ENCODE measurements at regions not wholly inside any gene's neighbourhood (a gene's known extent, or its start where the extent isn't known, plus 50 kb on each side); places are given as distances from the start of the nearest gene placed in this dataset.
A peak's percentile ranks its signal among the peaks of the same experiment; 100 is the strongest.
"Not testable (repeated sequence)": the region's sequence is repeated elsewhere in the genome, so short reads cannot be mapped to it uniquely, and the experiment has no call there.

DNA sequence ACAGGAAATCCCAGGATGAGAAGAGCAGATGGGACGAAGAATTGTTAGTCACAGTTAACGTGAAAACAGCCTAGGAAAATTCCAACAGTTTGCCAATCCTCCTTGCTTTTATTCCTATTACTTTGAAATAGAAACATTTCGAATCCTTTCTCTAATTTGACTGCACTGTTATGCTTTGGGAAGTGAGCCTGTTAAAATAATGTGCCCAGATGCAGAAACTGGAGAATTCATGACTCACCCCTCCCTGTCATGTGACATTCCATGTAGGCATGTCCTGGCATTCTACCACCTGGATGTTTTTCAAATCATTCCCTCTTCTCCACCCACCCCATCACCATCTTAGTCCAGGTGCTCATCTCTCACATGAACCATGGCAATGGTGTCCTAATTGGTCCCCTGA lies 107.3 kb downstream of the MINAR1 start:
- DNase-seq (ENCODE audit: low spot score): no peak

DNA sequence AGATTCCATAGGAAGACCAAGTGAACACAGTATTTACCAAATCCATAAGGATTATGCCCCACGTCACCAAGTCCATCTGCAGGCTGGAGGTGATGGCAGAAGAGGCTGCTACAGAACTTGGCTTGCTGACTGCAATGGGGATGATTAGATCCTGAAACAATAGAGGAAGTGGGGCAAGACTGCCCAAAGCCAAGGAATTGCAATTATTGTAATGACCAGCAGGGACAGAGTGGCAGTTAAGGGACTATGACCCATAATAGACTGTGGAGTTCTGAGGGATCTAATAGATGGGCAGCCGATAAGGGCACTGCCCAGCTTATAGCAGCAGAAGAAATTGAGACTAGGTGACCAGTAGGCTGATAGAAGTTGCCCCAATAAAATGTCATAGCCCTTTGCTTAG lies 108.4 kb downstream of the MINAR1 start:
- DNase-seq (ENCODE audit: low spot score): no peak

- no peak for DNase-seq (ENCODE audit: low spot score)
These were observed 109.1 kb downstream of the MINAR1 start for GRCh38 chr15:79541196-79541595.

DNA sequence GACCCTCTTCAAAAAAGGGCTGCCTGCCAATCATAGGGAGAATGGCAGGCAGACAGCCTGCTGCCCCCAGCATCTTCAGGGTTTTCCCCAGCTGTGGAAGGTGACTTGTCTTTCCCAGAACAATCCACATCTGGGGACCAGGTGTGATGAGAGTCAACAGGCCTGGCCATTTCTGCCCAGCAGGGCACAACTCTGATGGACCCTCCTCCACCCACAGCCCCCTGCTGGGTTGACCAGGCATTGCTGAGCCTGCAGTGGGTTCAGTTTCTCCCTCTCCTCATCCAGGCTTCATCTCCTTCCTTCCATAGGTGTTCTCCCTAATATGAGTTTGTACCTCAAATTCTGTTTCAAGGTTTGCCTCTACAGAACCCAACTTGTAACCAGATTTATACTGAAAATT lies 111.0 kb downstream of the MINAR1 start:
- DNase-seq (ENCODE audit: low spot score): no peak

- DNase-seq (ENCODE audit: low spot score): no peak
These were observed 117.1 kb downstream of the MINAR1 start for GRCh38 chr15:79549196-79549595.

DNA sequence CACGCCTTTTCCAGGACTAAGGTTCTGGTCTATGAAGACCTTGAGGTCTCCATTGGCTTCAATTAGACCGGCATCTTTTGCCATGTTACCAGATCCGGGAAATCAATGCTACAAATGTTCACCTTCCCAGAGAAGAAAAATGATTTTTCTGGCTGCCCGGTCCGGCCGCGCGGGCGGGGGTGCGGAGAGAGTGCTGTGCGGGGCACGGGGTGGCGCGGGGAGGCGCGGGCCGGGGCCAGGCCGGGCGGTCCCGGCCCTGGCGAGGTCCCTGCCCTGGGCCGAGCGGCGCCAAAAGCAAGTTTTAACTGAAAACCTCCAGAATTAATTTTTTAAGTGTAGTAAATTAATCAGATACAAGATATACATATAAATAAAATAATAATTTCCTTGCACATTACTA lies 128.2 kb downstream of the MINAR1 start:
- no peak for DNase-seq (ENCODE audit: low spot score)

DNA sequence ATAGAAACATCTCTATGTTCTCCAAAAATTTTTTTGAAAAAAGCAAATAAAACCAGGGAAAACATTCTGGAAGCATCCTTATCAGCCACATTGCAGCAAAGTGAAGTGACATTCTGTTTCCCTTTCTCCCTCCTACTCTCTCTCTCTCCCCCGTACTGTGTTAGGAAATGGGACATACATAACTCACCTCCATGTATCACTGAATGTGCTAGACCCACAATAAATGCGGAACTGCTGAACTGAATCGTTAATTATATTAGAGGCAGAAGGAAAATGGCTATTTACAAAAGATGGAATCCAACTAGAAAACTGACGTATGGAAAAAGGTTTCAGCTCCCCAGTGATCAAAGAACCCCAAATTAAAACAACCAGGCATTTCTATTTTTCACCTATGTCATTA lies 129.8 kb downstream of the MINAR1 start:
- no peak for DNase-seq (ENCODE audit: low spot score)

GRCh38 chr15:79562403-79562815 lies 130.3 kb downstream of the MINAR1 start:
- DNase-seq (ENCODE audit: low spot score): no peak

- DNase-seq (ENCODE audit: low spot score): no peak
These were observed 130.8 kb downstream of the MINAR1 start for GRCh38 chr15:79562899-79563298.

DNA sequence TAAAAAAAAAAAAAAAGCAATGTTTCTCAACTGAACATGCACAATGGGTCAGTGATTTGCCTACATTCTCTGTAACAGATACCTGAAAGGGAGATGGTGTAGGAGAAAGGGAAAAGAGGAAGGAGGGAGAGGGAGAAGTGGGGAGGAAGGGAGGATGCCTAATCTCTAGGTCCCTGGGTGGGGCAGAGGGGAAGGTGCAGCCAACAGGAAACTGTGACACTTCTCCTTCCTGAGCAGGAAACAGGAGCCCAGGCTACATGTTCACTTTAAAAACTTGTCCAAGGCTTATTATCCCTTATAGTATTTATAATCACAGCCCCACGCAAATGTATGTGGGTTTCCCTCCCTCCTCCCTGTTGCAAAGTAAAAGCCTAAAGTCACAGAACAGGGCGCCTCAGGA lies 137.9 kb downstream of the MINAR1 start:
- no peak for DNase-seq (ENCODE audit: low spot score)

DNA sequence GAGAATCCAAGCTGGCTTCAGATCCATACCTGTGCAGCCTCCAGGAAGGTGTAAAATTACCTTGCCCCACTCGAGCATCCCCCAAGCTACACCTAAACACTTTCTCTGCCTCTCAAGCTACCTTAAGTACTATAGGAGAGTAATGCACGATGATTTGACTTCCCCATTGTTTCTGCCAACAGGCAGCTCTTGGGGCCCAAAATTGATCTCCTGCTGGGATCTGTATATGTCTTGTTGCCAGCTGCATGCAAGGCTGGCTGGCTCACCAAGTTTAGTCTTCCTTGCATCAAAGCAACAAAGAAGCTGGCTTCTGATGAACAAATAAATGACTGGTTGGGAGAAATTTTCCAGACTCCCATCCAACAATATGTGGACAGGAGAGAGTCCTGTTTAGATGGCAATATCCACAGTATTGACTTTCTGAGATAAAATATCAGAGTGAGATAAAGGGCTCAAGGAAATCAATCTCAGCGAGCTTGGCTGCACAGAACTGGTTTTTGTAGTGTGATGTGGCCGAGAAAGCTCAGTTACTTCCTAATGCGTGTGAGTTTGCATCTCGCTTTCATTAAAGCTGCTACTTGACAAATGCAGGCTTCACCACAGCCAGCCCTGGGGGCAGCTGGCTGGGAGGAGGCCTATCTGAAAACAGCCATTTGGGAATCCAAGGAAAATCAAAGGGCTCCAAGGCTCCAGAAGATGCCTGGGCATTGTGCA lies 140.7 kb downstream of the MINAR1 start:
- DNase-seq (ENCODE audit: low spot score): no peak

DNA sequence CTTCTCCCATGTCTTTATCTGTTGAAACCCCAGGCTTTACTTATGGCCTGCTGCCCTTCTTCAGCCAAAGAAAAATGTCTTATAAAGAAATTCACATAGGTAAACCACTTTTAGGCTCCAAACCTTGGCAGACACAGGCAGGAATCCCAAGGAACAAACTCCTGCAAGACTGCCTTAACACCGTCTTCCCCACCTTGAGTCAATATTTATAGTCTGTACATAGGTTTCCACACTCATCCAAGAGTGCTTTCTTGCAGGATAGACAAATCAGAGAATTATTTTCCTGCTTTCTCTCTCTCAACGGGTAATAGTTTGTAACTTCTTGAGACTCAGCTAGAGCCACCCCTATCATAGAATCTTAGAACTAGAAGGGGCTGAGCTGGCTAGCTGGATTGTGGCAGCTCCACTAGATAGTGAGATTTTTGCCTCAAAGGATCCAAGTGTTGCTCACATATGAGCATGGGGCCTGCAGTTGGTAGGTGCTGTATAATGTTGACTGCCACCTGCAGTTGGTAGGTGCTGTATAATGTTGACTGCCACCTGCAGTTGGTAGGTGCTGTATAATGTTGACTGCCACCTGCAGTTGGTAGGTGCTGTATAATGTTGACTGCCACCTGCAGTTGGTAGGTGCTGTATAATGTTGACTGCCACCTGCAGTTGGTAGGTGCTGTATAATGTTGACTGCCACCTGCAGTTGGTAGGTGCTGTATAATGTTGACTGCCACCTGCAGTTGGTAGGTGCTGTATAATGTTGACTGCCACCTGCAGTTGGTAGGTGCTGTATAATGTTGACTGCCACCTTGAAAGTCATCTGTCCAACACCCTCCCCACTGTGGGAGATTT lies 142.5 kb downstream of the MINAR1 start:
- DNase-seq (ENCODE audit: low spot score): not testable (repeated sequence)

- no peak for DNase-seq (ENCODE audit: low spot score)
These were observed 150.5 kb downstream of the MINAR1 start for GRCh38 chr15:79582650-79583049.

- DNase-seq (ENCODE audit: low spot score): no peak
These were observed 160.0 kb downstream of the MINAR1 start for GRCh38 chr15:79592126-79592525.

DNA sequence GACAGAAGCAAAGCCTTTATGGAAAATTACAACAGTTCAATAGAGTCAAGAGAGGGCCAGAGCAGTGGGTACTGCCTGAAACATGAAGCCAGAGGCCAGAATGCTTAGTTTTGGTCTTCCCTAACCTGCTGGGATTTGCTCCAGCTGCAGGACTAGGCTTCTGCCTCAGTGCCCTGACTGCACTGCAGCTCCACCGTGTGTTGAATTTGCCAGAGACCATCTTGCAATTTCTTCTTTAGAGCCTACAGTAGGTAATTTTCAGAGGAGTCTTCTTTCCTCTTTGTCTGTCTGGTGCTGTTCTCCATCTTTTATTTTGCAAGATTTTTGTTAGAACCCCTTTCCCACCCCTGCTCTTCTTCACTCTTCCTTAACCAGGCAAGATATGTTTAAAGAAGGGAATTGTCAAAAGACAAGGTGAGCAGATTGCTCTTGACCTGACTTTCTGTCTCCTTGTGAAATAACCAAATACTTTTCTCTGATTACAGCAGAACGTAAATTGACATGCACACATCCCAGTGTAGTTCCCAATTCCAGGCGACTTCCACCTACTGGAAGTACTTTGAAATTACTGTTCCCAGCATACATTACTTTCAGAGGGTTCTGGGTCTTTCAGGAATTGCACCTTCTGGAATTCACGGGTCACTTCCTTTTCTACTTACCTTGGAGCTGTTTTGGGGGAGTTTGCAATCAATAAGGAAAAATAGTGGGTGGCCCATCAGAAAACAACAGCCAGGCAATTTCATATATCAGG lies 161.2 kb downstream of the MINAR1 start:
- no peak for DNase-seq (ENCODE audit: low spot score)

- DNase-seq (ENCODE audit: low spot score): no peak
These were observed 163.2 kb downstream of the MINAR1 start for GRCh38 chr15:79595306-79595705.

- peak; percentile 12 for DNase-seq (ENCODE audit: low spot score)
These were observed 164.0 kb downstream of the MINAR1 start for GRCh38 chr15:79595995-79596622.

DNA sequence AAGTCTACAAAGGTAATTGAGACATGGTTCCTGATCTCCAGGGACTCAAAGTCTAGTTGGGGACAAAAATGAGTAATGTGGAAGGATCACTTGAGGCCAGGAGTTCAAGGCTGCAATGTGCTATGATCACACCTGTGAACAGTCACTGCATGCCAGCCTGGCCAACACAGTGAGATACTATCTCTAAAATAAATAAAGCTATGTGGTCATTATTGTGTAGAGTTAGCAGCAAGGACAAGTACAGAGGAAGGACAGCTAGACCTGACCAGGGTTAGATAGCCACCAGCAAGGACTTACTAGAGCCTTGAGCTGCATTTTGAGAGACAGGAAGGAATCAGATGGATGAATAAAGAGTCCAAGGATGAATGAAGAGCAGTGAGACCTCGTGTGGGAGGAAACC lies 166.5 kb downstream of the MINAR1 start:
- DNase-seq (ENCODE audit: low spot score): no peak

GRCh38 chr15:79601405-79602086 lies 169.4 kb downstream of the MINAR1 start:
- no peak for DNase-seq (ENCODE audit: low spot score)

- DNase-seq (ENCODE audit: low spot score): no peak
These were observed 170.0 kb downstream of the MINAR1 start for GRCh38 chr15:79602180-79602579.

DNA sequence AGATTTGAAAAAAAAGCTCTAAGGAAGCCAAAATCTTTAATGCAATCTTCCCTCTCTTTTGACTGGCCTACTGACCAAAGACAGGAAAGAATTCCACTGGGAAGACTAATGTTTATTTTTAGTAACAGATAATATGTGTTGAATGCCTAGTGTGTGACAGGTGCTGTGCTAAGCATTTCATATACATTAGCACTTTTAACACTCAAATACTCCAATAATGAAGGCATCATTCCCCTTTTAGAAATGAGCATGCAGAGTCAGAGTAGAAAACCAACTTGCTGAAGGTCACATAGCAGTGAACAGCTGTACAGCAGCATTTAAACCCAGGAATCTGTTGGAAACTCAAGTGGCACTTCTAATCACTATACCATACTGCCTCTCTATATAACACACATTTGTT lies 170.6 kb downstream of the MINAR1 start:
- no peak for DNase-seq (ENCODE audit: low spot score)
